HG03139 (cell line): ENCODE measurements at regions not wholly inside any gene's neighbourhood (a gene's known extent, or its start where the extent isn't known, plus 50 kb on each side); places are given as distances from the start of the nearest gene placed in this dataset.
"Not testable (repeated sequence)": the region's sequence is repeated elsewhere in the genome, so short reads cannot be mapped to it uniquely, and the experiment has no call there.

ENCODE experiments used
- ATAC-seq: cut with Tn5 transposase; IDR thresholded peaks from one replicate; pipeline ENCODE4 v1.9.1; 2021; ENCODE audit not compliant: unreplicated experiment

DNA sequence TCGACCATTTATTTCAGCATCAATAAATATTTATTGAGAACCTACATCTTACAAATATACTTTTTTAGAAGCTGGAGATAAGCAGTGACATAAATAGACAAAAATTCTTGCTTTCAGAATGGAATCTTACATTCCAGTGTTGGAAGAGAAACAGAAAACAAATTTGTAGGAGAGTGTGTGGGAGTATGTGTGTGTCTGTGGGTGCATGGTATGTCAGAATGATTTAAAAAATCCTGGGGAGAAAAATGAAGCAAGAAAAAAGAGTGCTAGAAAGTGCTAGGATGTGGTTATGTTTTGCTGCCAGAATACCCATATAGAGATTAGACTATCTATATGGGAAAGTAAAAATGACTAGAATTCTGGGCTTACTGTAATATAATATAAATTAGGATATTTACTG, 561.7 kb upstream of the SGO1 start:
- no peak for ATAC-seq

- ATAC-seq = no peak
Measured at GRCh38 chr3:20743553-20744321, 557.7 kb upstream of the SGO1 start.

GRCh38 chr3:20742903-20743552, 557.0 kb upstream of the SGO1 start:
- ATAC-seq = no peak

- no peak for ATAC-seq
Measured at GRCh38 chr3:20741381-20741780, 555.4 kb upstream of the SGO1 start.

DNA sequence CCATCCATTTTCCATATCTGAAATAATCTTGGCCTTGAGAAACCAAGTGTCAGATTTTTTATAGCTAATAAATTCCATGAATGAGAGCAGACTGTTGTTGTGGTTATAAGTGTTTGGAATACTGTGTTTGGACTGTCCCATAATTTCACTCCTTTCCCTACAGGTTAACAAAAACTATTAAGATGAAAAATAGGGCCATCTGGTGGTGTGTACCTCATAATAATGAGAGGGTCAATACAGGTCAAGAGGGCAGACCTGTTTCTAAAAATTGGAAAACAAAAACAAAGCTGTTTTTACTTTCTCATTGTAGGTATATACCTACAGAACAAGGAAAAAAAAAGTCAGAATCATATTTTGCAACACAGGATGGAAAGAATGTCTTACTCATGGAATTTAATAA, 553.8 kb upstream of the SGO1 start:
- no peak for ATAC-seq

GRCh38 chr3:20736287-20736852, 550.4 kb upstream of the SGO1 start:
- ATAC-seq = no peak

GRCh38 chr3:20729185-20729584, 543.2 kb upstream of the SGO1 start:
- ATAC-seq = no peak

DNA sequence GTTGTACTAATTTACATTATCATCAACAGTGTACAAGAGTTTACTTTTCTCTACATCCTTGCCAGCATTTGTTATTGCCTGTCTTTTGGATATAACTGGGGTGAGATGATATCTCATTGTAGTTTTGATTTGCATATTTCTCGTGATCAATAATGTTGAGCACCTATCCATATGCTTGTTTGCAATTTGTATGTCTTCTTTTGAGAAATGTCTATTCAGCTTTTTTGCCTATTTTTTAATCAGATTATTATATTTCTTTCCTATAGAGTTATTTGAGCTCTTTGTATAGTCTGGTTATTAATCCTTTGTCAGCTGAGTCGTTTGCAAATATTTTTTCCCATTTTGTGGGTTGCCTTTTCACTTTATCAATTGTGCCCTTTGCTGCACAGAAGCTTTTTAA, 540.8 kb upstream of the SGO1 start:
- no peak for ATAC-seq

GRCh38 chr3:20724241-20724640, 538.2 kb upstream of the SGO1 start:
- no peak for ATAC-seq

- not testable (repeated sequence) for ATAC-seq
Measured at GRCh38 chr3:20716425-20716824, 530.4 kb upstream of the SGO1 start.

DNA sequence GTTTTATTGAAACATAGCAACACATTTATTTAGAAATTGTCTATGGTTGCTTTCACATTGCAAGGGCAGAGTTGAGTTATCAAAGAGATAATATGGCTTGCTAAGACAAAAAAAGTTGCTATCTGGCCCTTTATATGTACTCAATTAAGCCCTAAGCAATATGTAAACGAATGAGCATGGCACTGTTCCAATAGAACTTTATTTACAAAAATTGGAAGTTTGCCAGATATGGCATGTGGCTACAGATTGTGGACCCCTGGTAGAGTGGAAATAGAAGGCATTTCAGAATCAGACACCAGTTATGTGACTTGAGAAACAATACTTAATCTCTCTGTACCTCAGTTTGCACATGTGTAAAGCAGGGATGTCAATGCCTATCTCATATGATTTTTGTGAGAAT, 515.6 kb upstream of the SGO1 start:
- no peak for ATAC-seq

GRCh38 chr3:20700714-20701113, 514.7 kb upstream of the SGO1 start:
- no peak for ATAC-seq

GRCh38 chr3:20698896-20699295, 512.9 kb upstream of the SGO1 start:
- ATAC-seq = no peak

DNA sequence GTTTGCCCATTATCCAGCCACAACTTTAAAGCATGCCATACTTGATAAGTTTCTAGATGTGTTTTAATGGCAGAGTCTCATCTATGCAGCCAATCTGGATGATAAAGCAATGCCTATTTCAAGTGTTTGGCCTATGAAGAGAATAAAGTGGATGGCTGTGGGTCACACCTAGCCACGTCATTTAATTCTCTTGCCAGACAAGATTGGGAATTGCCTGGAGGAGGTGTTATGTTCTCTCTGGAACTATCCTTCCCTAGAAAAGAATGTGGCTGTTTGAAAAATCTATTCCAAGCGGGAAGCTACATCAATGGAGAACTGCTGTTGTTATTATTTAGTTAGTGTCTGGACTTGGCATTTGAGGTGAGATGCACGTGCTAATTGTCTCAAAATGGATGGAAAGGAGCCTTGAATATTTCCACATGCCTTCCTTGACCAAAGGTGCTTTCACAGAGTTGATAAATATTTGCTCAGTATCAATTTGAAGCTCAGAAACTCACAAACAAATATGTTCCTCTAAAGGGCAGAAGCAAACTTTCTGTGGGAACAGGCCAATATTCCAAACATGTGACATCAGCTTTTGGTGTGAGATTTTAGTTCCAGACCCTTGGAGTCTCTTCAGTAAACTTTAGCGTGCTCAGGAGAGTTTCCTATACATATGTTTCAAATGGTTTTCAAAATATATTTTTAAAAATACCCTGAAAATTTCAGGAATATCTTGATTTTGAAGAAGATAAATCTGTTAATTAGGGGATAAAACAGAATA, 510.6 kb upstream of the SGO1 start:
- no peak for ATAC-seq

GRCh38 chr3:20692675-20693074, 506.7 kb upstream of the SGO1 start:
- no peak for ATAC-seq

- ATAC-seq = no peak
Measured at GRCh38 chr3:20683910-20684309, 497.9 kb upstream of the SGO1 start.

DNA sequence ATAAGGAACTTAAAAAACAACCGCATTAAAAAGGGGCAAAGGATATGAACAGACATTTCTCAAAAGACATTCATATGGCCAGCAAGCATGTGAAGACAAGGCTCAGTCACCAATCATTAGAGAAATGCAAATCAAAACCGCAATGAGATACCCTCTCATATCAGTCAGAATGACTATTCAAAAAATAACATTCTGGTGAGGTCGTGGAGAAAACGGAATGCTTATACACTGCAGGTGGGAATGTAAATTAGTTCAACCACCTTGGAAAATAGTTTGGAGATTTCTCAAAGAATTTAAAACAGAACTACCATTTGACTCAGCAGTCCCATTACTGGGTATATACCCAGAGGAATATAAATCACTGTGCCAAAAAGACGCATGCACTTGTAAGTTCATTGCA, 496.6 kb upstream of the SGO1 start:
- ATAC-seq = no peak

GRCh38 chr3:20680990-20681628, 495.1 kb upstream of the SGO1 start:
- ATAC-seq = no peak

- no peak for ATAC-seq
Measured at GRCh38 chr3:20673866-20674265, 487.9 kb upstream of the SGO1 start.

GRCh38 chr3:20669675-20670074, 483.7 kb upstream of the SGO1 start:
- ATAC-seq = no peak

DNA sequence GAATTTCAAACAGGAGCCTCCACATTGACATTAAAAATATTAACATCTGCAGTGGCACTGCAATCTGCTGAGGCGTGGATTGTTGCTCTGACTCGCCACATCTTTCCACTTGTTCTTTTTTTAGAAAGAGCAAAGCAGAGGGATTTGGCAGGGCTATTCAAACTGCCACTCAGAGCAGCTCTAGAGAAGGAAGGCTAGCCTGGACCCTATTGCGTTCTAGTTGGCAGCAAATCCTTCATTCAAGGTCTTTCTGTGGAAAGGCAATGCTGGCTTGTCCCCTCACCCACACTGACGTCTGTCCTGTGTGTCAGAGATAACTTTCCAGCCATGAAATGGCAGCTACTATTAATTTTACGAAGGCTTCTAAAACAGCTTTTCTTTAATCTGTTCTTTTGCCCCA, 483.2 kb upstream of the SGO1 start:
- no peak for ATAC-seq
